CD1c-positive myeloid dendritic cell (primary cell): ENCODE measurements at regions not wholly inside any gene's neighbourhood (a gene's known extent, or its start where the extent isn't known, plus 50 kb on each side); places are given as distances from the start of the nearest gene placed in this dataset.

Source experiments
- DNase-seq: peaks from one replicate; pipeline ENCODE4 v3.0.0-alpha.2; 2016; ENCODE audit errors: extremely low spot score

DNA sequence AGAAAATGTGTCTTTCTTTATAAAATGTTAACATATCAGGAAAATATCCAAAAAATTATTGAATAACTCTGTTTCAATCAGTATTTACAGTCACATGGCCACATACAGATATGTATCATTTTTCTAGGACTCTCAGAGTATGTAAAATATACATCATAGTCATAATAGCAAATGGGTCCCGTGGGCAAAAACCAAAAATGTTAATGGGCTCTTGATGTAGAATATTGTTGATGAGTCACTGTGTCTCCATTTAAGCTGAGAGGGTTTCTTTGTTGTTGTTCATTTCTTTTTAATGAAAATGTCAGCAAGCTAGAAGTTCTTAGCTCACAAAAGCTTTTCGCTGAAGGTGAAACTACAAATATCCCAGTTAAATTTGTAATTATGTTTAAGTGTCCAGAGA, 1713.1 kb upstream of the PCDH20 start:
- no peak for DNase-seq

- no peak for DNase-seq
Observed at GRCh38 chr13:63124863-63125262, 1709.2 kb upstream of the PCDH20 start.

- DNase-seq: no peak
Observed at GRCh38 chr13:63120883-63121282, 1705.2 kb upstream of the PCDH20 start.

DNA sequence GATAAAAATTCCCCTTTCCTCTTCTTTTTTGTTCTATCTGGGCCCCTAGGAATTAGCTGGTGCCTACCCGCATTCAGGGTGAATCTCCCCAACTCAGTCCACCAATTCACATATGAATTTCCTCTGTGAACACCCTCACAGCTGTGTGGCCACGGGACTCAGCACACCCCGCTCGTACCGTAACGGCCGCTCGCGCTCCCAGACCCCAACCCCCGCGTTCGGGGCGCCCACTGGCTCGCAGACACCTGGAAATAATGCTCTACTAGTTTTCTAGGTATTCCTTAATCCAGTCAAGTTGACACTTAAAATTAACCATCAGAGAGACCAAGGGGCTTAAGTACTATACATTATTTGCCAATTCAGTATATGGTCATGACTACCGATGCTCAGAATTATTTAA, 1702.1 kb upstream of the PCDH20 start:
- no peak for DNase-seq

- DNase-seq: no peak
Observed at GRCh38 chr13:63112799-63113395, 1697.2 kb upstream of the PCDH20 start.

- no peak for DNase-seq
Observed at GRCh38 chr13:63110466-63110865, 1694.8 kb upstream of the PCDH20 start.

- no peak for DNase-seq
Observed at GRCh38 chr13:63107179-63107943, 1691.7 kb upstream of the PCDH20 start.

- DNase-seq: no peak
Observed at GRCh38 chr13:63094717-63095116, 1679.1 kb upstream of the PCDH20 start.

DNA sequence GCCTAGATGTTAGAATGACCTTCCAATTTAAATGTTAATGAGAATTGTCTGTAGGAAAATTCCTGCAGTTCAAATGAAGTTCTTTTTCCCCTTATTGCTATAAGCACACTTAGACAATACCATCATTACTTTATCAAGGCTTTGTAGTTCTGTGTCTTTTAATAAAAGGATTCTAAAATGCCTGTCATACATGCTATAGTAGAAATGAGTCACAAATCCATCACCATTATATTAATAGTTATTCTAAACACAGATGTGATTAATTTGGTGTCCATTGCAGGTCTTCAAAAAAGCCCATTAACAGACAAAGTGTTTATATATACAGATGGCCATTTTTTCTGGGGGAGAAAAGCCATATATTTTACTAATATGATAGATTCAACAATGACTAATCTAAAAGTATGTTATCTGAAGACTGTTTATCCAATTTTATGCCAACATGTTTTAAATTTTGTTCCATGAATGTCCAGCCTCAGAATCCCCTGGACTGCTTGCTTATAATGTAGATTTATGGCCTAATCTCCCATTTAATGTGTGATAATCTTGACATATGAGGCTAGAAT, 1678.3 kb upstream of the PCDH20 start:
- DNase-seq: no peak

GRCh38 chr13:63092456-63092855, 1676.8 kb upstream of the PCDH20 start:
- DNase-seq: no peak

DNA sequence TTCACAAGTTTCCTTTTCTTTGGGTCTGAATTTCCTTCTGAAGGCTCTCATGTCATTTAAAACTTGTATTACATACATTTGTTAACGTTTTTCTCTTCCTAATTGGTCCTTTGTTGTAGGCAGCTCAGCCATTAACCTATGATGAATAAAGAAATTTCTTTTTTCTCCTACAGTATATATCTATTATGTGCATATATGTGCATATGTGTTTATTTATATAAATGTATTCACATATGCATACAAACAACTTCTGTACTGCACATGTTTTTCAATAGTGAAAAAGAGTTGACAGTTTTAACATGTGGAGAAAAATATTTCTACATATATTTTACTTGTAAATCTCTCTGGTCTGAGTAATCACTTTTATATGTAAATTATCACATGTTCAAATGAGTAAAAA, 1674.9 kb upstream of the PCDH20 start:
- no peak for DNase-seq

DNA sequence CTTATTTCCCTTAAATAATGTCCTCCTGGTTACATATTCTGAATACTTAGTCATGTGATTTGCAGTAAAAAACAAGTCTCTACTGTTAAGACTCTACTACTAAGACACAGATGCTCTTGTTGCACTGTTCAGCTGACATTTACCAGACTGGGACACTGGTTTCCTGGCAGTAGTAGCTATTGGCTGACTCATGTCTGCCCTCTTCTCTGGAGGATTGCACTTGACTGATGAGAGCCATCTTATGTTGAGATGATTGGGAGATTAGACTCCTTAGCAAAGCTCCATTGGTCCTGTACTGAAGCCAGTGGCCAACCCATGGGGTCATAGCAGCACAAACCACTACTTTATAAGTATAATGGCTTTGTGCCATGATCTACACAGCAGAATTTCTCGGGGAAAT, 1672.6 kb upstream of the PCDH20 start:
- DNase-seq: no peak

DNA sequence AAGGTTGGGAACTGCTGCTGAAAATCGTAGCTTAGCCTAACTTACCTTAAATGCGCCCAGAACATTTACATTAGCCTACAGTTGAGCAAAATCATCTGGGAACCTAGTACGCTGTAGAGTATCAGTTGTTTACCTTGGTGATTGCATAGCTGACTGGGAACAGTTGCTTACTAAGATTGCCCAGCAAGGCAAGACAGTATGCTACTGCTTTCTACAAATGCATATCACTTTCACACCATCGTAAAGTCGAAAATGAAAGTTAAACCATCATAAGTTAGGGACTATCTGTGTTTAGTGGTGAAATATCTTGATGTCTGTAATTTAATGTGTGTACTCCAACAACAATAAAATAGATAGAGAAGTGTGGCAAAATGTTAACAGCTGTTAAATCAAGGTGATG, 1670.6 kb upstream of the PCDH20 start:
- DNase-seq: no peak

GRCh38 chr13:63085851-63086250, 1670.2 kb upstream of the PCDH20 start:
- DNase-seq: no peak

DNA sequence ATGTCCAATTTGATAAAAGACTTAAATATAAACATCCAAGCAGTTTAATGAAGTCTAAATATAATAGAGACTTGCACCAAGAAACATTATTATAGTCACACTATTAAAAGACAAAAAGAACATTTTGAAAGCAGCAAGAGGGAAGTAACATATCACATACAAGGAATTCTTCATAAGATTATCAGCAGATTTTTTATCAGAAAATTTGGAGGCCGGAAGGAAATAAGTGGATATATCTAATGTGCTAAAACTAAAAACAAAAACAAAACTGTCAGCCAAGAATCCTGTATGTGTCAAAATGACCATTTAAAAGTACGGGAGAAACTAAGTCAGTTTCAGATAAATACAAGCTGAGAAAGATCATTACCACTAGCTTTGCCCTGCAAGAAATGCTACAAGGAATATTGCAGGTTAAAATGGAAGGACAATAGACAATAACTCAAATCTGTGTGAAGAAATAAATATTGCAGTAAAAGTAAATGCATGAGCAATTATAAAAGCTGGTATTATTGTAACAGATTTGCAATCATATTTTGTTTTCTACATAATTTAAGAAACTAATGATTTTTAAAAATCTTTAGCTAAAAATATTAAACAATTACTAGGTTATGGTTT, 1665.9 kb upstream of the PCDH20 start:
- DNase-seq: no peak

DNA sequence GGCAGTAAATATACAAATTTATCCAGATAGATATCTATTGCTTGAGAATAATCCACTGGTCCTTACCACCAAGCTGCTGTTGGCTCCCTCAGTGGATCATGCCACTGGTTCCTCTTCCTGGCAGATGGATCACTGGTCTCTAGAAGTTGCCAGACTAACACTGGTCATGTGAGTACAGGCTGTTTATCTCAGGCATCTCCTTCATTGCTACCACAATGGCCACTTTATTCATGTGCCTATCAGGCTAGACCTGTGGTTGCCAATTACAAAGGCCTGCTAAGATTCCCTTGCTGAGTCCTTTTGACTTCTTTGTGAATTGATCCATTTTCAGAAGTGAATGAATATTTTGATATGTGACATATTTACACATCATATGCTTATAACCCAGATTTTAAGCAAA, 1659.5 kb upstream of the PCDH20 start:
- no peak for DNase-seq

GRCh38 chr13:63050287-63050686, 1634.6 kb upstream of the PCDH20 start:
- no peak for DNase-seq

- no peak for DNase-seq
Observed at GRCh38 chr13:63048653-63049052, 1633.0 kb upstream of the PCDH20 start.

GRCh38 chr13:63044589-63045313, 1629.1 kb upstream of the PCDH20 start:
- DNase-seq: no peak

GRCh38 chr13:63042686-63043085, 1627.0 kb upstream of the PCDH20 start:
- DNase-seq: no peak

- no peak for DNase-seq
Observed at GRCh38 chr13:63041640-63042414, 1626.2 kb upstream of the PCDH20 start.
